HG02798 (cell line): ENCODE measurements at regions not wholly inside any gene's neighbourhood (a gene's known extent, or its start where the extent isn't known, plus 50 kb on each side); places are given as distances from the start of the nearest gene placed in this dataset.
A peak's percentile ranks its signal among the peaks of the same experiment; 100 is the strongest.

ENCODE experiments used
- ATAC-seq: cut with Tn5 transposase; IDR thresholded peaks from one replicate; pipeline ENCODE4 v1.9.1; 2021; ENCODE audit warnings: mild to moderate bottlenecking; ENCODE audit not compliant: unreplicated experiment, poor library complexity

- peak; percentile 45 for ATAC-seq
Observed at GRCh38 chr6:45714741-45715507, 300.7 kb downstream of the CLIC5 start.

- no peak for ATAC-seq
Observed at GRCh38 chr6:45714006-45714730, 301.5 kb downstream of the CLIC5 start.
